ENCODE measurements at regions not wholly inside any gene's neighbourhood (a gene's known extent, or its start where the extent isn't known, plus 50 kb on each side); places are given as distances from the start of the nearest gene placed in this dataset.

- DNase-seq (ENCODE audit: low read depth in 1 of 2, low spot score in 1 of 2) = no peak
These were observed 517.6 kb upstream of the SUCLG2 start for GRCh38 chr3:68172039-68172438.

GRCh38 chr3:68163968-68164367 lies 509.6 kb upstream of the SUCLG2 start:
- no peak for DNase-seq (ENCODE audit: low read depth in 1 of 2, low spot score in 1 of 2)

GRCh38 chr3:68163062-68163461 lies 508.6 kb upstream of the SUCLG2 start:
- no peak for DNase-seq (ENCODE audit: low read depth in 1 of 2, low spot score in 1 of 2)

GRCh38 chr3:68162644-68163043 lies 508.2 kb upstream of the SUCLG2 start:
- DNase-seq (ENCODE audit: low read depth in 1 of 2, low spot score in 1 of 2) = no peak

- no peak for DNase-seq (ENCODE audit: low read depth in 1 of 2, low spot score in 1 of 2)
These were observed 496.9 kb upstream of the SUCLG2 start for GRCh38 chr3:68151359-68151758.

GRCh38 chr3:68148447-68148846 lies 494.0 kb upstream of the SUCLG2 start:
- no peak for DNase-seq (ENCODE audit: low read depth in 1 of 2, low spot score in 1 of 2)

- DNase-seq (ENCODE audit: low read depth in 1 of 2, low spot score in 1 of 2) = no peak
These were observed 488.0 kb upstream of the SUCLG2 start for GRCh38 chr3:68142441-68142840.

GRCh38 chr3:68139897-68140296 lies 485.5 kb upstream of the SUCLG2 start:
- no peak for DNase-seq (ENCODE audit: low read depth in 1 of 2, low spot score in 1 of 2)

- DNase-seq (ENCODE audit: low read depth in 1 of 2, low spot score in 1 of 2) = no peak
These were observed 482.0 kb upstream of the SUCLG2 start for GRCh38 chr3:68136411-68136810.

- no peak for DNase-seq (ENCODE audit: low read depth in 1 of 2, low spot score in 1 of 2)
These were observed 480.7 kb upstream of the SUCLG2 start for GRCh38 chr3:68135067-68135466.

- DNase-seq (ENCODE audit: low read depth in 1 of 2, low spot score in 1 of 2) = no peak
These were observed 474.7 kb upstream of the SUCLG2 start for GRCh38 chr3:68129065-68129464.

- DNase-seq (ENCODE audit: low read depth in 1 of 2, low spot score in 1 of 2) = no peak
These were observed 468.8 kb upstream of the SUCLG2 start for GRCh38 chr3:68123231-68123630.

GRCh38 chr3:68121287-68121686 lies 466.9 kb upstream of the SUCLG2 start:
- no peak for DNase-seq (ENCODE audit: low read depth in 1 of 2, low spot score in 1 of 2)

GRCh38 chr3:68116580-68116979 lies 462.2 kb upstream of the SUCLG2 start:
- no peak for DNase-seq (ENCODE audit: low read depth in 1 of 2, low spot score in 1 of 2)

GRCh38 chr3:68103811-68104210 lies 449.4 kb upstream of the SUCLG2 start:
- DNase-seq (ENCODE audit: low read depth in 1 of 2, low spot score in 1 of 2) = no peak

GRCh38 chr3:68090571-68090970 lies 436.2 kb upstream of the SUCLG2 start:
- no peak for DNase-seq (ENCODE audit: low read depth in 1 of 2, low spot score in 1 of 2)

- DNase-seq (ENCODE audit: low read depth in 1 of 2, low spot score in 1 of 2) = no peak
These were observed 435.2 kb upstream of the SUCLG2 start for GRCh38 chr3:68089572-68090011.

GRCh38 chr3:68088636-68089035 lies 434.2 kb upstream of the SUCLG2 start:
- no peak for DNase-seq (ENCODE audit: low read depth in 1 of 2, low spot score in 1 of 2)

GRCh38 chr3:68088216-68088615 lies 433.8 kb upstream of the SUCLG2 start:
- DNase-seq (ENCODE audit: low read depth in 1 of 2, low spot score in 1 of 2) = peak in 1 of 2 donors; percentile 8

GRCh38 chr3:68072062-68072461 lies 417.6 kb upstream of the SUCLG2 start:
- DNase-seq (ENCODE audit: low read depth in 1 of 2, low spot score in 1 of 2) = no peak

- DNase-seq (ENCODE audit: low read depth in 1 of 2, low spot score in 1 of 2) = no peak
These were observed 415.8 kb upstream of the SUCLG2 start for GRCh38 chr3:68070186-68070585.

- DNase-seq (ENCODE audit: low read depth in 1 of 2, low spot score in 1 of 2) = no peak
These were observed 412.9 kb upstream of the SUCLG2 start for GRCh38 chr3:68067314-68067713.

- no peak for DNase-seq (ENCODE audit: low read depth in 1 of 2, low spot score in 1 of 2)
These were observed 408.5 kb upstream of the SUCLG2 start for GRCh38 chr3:68062926-68063325.

GRCh38 chr3:68060910-68061309 lies 406.5 kb upstream of the SUCLG2 start:
- no peak for DNase-seq (ENCODE audit: low read depth in 1 of 2, low spot score in 1 of 2)

All from stimulated activated CD4-positive, alpha-beta T cell treated with anti-CD3 and anti-CD28 coated beads, Interleukin-15, amount 100 ng/mL, for 1 hour (primary cell).